GM19463 (cell line): ENCODE measurements at regions not wholly inside any gene's neighbourhood (a gene's known extent, or its start where the extent isn't known, plus 50 kb on each side); places are given as distances from the start of the nearest gene placed in this dataset.

Experiments
- ATAC-seq: cut with Tn5 transposase; IDR thresholded peaks from one replicate; pipeline ENCODE4 v1.9.1; 2021; ENCODE audit warnings: mild to moderate bottlenecking, moderate library complexity; ENCODE audit not compliant: unreplicated experiment

DNA sequence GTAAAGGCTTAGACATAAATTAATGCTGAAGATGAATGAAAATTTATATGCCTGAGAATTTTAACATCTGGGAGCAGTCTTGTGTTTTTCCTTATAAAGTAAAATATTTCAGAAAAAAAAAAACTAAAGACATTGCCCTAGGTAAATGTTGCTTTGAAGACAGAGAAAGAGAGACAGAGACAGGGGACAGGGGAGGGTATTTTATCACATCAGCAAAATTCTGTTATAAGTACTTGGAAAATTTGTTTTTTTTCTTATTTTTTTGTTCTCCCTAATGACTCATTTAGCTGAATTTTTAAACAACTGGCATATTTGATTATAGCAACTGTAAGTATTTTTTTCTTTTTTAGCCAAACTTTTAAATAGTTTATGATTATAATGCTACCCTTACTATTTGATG, 1540.6 kb upstream of the GBE1 start:
- ATAC-seq = no peak

DNA sequence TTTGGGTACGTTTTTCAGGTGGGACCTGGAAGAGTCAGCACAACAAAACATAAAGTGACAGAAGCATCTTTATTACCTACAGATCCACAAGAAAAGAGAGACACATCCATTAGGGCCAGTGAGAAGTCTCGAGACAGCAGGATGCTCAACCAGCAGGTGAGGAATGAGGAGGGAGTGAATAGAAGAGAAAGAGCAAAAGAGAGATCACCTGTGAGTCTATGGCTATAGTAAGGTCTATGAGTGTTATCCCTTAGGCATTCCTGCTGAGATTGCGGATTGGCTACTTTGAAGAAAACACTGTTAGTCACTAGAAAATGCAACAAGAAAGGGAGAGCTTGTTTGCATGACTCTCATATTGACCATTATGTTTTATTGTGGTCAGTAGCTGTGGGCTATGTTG, 1556.2 kb upstream of the GBE1 start:
- ATAC-seq = no peak

DNA sequence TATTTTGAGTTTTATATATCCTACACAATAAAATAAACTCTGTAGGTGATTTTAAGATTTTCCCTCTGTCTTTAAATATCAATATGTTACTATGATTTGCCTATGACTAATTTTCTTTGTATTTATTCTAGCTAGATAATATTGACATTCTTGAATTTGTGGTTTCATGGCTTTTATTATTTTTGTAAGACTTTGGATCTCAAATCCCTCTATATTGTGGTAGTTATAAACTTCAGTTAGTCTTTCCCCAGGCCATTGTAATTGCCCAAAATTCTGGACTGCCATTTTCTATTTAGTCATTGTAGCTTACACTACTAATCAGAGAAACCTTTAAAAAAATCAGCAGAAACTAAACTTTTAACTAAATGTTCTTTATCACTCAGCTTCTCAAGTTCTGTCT, 1559.3 kb upstream of the GBE1 start:
- no peak for ATAC-seq

DNA sequence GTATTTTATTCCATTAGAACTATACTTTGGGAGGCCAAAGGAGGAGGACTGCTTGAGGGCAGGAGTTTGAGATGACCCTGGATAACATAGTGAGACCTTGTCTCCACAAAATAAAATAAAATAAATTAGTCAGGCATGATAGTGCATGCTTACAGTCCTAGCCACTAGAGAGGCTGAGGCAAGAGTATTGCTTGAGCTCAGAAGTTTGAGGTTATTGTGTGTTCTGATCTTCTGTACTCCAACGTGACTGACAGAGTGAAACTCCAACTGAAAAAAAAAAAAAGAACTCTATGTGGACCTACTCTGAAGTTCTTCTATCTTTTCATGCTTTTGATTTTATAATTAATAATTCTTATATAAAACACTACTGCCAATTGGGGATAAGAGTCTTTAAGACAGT, 1560.0 kb upstream of the GBE1 start:
- no peak for ATAC-seq

DNA sequence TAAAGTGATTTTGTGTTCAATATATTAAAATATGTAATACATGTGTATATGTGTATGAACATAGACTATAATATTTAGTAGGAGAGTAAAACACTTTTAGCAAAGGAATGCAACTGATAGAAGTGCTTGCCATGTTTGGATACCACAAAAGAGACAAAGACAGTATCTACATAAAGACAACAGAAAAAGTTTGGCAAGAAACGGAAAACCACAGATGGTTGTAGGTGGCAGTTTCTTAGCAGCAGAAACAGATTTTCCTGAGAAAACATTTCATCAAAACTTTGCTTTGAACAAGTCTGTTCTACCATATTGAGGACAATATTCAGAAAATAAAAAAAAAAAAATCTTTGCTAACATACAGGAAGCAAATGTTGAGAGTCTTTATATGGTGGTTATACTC, 1560.4 kb upstream of the GBE1 start:
- ATAC-seq = no peak

DNA sequence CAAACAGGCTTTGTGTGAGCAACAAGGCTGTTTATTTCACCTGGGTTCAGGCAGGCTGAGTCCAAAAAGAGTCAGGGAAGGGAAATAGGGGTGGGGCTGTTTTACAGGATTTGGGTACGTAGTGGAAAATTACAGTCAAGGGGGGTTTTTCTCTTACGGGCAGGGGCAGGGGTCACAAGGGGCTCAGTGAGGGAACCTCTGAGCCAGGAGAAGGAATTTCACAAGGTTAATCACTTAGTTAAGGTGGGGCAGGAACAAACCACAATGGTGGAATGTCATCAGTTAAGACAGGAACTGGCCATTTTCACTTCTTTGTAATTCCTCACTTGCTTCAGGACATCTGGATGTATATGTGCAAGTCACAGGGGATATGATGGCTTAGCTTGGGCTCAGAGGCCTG, 1592.8 kb upstream of the GBE1 start:
- ATAC-seq = no peak

DNA sequence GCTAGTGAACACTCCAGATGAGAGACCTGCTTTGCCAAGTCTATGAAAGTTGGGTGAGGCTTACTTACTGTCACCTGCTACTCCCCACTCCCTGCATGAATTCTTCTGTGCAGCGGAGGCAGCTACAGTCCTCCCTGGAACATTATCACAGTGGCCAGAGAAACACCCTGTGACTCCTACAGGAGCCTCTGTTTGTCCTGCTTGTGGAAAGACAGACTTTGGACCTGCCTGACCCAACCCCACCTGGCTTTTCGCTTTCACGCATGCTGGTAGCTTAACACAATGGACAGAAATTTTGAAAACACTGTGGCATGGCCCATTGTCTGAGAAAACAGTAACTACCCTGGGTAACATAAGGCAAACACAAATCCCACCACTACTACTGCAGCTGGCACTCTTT, 1565.5 kb upstream of the CADM2 start:
- no peak for ATAC-seq

DNA sequence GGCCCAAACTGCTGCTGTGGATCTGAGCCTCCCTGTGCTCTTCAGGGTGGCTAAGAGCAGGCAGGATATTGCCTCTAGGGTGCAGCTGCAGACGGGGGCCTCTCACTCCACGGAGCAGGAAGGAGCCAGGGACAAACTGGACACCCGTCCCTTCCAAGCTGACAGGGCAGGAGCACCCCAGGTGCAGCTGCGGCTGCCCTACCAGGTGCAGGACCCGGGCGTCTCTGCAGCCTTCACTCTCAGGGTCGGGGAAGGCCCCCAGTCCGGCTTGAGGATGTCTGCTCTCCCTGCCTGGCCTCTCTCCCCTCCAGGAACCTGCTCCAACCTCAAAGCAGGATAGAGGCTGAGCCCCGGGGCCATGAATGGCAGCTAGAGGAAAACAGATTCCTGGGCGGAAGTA, 1554.9 kb upstream of the CADM2 start:
- no peak for ATAC-seq

DNA sequence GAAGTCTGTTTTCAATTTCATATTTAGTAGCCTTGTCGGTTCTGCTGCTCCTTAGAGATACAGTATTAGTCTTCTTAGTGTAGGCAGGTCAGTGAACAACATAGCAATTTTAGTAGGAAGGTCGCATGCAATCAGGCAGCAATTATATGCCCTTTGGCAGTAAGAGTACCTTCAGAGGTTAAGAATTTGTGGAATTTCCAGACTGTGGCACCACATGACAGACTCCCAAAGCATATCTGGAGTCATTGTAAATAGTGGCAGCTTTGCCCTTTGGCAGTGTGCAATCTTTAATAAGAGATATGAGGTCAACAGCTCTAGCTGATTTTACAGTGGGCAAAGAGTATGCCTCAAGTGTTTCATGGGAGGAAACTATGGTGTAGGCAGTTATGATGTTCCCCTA, 1532.5 kb upstream of the CADM2 start:
- ATAC-seq = no peak

DNA sequence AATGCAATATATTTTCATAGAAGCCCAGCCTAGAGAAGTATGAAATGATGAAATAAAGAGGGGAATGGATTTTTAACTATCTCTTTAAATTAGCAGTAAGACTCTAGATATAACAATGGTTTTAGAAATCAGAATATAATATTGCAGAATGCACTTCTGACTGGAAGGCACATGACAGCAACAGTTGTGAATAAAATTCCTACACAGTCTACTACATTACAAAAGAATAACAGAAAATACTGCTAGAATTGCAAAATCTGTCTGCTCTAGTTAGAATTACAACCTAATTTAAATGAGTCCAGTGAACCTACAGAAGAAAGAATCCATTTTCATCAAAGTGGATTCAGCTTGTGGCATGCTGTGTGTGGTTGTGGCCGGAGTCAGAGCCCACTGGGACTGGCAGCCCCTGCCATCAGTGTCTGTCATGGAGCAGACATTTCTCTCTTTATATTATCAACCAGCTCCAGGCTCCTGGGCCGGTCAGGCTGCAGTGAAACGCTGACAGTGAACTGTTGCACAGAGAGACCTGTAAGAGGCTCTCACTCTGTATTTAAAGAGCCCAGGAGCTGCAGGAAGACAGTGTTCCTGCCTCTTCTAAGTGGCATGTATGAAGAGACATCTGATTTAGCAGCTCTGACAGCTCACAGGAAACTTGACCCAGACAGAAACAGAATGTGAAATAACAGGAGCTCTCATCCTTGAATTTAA, 1523.8 kb upstream of the CADM2 start:
- ATAC-seq = no peak

DNA sequence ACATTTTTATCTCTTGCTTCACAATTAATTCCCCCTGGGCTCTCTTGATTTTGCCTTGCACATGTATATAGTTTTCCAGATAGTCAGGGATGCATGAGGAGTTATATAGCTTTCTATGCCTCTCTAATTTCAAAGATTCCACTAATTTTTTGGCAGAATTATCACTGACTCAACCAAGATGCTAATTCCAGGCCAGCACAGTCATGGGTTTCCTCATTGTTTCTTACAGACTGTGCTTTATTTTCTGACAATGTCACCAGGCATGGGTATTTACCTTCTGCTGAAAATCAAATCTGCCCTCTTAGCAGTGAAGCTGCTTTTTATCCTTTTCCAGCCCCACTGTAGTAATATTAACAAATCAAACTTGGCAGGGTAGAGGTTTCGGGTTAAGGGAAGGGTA, 1520.6 kb upstream of the CADM2 start:
- ATAC-seq = no peak

DNA sequence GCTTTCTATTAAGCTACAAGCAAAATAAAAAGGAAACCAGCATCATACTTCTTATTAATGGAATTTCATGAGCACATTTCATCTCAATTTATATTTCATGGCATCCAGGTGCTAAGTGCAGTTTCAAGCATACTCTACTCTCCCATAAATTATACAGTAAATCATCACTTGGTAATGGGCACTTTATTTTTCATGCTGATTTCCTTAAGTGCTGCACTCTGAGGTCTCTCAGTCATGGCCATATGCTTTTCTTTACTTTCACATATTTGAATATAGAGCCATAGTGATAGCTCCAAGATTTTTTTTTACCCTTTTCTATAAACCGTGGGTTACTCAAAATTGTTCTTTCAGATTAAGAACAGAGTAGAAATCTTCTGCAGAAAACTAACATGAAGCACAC, 1505.7 kb upstream of the CADM2 start:
- ATAC-seq = no peak

DNA sequence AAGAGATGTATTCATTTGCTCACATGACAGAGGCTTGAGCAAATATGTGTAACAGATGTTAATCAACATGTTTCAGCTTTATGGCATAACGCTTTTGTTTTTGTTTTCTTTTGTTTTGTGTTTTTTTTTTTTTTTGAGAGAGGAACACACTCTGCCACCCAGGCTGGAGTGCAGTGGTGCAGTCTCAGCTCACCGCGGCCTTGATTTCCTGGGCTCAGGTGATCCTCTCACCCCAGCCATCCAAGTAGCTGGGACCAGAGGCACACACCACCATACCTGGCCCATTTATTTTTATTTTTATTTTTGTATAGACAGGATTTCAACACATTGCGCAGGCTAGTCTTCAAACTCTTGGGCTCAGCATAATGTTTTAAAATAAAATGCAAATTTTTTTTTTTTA, 1504.4 kb upstream of the CADM2 start:
- ATAC-seq = no peak

DNA sequence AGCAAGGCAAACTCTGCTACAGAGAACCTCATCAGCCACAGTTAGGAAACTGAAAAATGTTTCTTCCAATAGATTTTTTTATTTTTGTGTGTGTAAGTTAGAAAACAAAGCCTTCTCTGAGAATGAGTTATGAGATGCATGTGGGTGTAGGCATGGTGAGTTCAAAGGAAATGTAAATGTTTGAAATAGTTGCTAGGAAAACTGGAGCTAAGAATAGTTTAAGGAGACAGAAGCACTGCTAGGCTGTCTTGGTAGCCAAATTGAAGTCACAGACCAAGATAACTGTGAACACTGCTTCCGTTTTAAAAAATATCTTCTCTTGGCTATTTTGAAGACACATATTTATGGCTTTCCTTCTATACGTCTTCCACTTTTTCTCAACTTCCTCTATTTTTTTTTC, 1501.2 kb upstream of the CADM2 start:
- ATAC-seq = no peak

DNA sequence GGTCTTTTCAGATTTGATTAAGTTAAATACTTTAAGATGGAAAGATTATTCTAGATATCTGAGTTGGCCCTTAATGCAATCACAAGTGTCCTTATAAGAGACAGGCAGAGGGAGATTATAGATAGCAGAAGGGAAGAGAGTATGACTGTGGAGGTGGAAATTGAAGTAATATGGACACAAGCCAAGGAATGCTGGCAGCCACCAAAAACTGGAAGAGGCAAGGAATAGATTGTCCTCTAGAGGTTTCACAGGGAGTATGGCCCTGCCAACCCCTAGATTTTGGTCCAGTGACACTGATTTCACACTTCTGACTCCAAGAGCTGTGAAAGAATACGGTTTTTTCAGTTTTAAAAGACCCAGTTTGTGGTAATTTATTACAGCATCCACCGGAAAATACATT, 1498.7 kb upstream of the CADM2 start:
- no peak for ATAC-seq

DNA sequence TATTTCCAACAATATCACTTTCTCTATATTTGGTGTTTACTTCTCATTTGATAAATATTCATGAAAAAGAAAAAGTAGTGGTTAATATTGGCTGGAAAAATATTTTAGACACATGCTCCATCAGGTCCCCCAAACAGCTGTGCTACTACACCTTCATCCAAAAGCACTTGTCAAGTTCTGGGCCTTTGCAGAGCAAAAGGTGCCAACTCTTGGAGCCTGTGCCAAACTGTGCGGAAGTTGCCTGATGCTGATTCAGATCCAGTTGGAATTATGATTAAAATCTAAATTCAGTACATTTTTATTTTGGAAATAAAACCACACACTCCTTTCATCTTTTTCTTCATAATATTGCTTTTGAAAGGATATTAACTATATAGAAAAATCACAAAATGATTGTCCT, 1497.4 kb upstream of the CADM2 start:
- no peak for ATAC-seq

DNA sequence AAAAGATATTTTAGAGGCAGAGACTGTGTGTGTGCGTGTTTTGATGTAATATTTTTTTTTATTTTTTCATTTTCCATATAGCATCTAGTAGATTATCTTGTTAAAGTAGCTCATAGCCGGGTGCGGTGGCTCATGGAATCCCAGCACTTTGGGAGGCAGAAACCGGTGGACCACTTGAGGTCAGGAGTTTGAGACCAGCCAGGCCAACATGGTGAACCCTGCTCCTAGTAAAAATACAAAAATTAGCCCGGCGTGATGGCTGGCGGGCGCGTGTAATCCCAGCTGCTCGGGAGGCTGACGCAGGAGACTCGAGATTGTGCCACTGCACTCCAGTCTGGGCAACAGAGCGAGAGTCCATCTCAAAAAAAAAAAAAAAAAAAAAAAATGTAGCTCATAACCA, 1481.2 kb upstream of the CADM2 start:
- ATAC-seq = no peak

DNA sequence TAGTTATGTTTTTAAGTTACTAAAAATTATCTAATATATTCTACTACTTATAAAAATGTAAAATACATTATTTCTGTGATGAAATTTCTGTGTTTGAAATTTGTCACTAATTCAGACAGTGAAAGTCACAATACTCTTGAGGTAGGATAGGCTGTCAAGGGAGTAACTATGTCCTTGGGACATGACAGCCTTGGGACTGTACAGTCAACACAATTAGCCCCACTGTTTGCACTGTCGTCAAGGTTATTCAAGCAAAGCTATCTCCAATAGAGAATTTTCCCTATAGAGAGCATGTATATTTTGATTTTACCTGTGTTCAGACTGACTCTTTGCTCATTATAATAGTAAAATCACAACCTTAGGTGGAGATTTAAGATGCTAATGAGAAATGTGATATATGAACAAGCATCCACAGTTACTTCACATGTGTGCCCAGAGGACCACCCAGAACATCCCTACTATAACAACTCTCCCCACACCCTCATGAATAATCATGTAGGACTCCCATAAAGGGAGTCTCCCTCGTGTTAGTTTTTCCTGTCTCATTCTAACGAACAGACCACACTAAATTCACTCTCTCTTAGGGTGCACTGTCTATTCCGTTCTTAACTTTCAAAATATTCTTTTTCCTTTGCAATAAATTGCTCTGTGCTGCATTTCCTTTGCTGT, 1476.3 kb upstream of the CADM2 start:
- no peak for ATAC-seq

DNA sequence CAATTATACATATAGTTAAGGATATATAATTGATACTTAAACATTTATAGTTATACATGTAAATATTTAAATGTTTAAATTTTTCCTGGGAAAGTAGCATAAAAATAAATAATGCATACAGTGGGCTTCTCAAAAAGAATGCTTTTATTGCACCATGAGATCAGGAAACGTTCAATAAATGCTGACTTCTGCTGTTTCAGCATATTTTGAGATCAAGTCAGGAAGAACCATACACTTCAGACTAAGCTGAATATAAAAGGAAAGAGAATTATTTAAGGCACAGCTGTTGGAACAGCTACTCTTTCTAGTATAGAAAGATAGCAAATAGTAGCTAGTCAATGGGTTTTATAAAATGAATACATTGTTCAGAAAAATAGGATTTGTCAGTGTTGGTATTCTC, 1462.3 kb upstream of the CADM2 start:
- no peak for ATAC-seq

DNA sequence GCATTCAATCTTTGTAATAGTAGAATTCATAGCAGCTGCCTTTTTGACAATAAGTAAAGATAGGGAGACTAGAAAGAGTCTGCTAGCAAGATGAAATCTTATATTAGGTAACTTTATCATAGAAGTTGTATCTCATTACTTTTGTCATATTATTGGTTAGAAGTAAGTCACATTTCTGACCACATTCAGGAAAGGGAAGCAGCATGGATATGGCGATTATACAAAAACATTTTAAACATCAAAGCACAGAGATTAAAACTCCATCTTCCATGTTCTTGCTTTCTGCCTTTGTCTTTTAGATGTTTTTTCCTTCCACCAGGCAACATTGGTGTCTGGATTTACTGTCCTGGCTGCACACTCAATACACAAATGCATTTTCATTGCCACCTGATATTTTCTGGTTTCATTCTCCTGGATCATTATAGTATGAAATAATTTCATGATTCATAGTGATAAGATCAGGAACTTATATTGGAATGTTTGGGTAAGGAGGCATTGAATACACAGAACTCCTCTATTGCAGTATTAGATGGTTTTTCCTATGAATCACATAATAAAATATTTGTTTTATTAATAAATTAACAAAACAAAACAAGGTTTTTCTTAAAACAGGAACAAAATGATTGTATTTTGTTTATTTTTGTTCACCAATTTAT, 1460.3 kb upstream of the CADM2 start:
- ATAC-seq = no peak

DNA sequence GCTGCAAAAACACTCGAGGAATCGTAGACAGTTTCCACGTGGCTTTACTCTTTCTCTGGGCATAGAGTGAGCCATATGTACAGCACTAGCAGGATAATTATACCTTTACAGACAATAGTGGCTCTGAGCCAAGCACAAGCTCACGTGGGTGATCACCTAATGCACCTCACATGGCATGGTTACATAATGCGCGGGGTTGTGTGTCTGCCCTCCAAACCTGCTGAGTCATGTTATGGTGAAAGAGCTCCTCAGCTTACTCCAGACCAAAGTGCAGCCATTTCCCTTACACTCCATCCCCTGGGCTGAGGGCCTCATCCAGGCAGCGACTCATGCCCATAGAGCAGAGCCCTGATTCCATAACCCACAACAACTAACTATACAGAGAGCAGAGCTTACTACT, 1458.4 kb upstream of the CADM2 start:
- no peak for ATAC-seq

DNA sequence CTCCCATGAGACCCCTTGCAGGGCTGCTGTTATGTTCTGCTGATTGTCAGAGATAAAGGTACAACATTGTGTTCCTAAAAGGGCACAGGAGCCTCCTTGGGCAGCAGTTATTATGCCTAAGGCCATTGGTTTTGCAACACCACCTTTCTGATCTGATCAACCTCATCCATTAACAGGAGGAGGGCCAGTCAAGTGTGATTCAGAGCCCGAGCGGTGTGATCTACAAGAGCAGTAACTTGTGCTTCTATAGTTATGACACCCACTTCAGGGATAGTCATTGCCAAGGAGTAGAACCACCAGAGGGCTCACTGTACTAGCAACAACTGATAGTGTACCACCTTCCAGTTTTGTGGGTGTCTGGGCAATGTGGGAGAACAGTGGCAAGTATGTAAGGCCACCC, 1457.9 kb upstream of the CADM2 start:
- no peak for ATAC-seq

DNA sequence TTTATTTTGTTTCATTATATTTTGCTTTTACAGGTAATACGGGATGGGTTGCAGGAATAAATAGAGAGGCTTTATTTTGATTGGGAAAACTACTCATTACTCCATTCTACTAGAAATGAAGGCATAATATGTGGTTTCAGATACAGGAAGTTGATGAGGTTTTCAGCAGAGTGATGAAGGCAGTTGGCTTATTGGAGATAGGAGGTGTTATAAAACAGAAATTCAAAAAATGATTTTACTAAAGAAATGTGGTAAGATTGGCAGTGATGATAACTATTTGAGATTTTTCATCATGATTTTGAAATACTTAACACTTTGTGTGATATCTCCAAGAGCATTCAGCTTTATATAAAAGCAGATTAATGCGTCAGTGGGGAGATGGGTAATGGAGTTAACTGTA, 1445.7 kb upstream of the CADM2 start:
- no peak for ATAC-seq
